A673 (cell line): ENCODE measurements at regions not wholly inside any gene's neighbourhood (a gene's known extent, or its start where the extent isn't known, plus 50 kb on each side); places are given as distances from the start of the nearest gene placed in this dataset.

Experiments
- BruUV-seq: library from RNA; stranded (reverse); fragments of 400-500 nt; replicated peaks from 2 replicates; lab custom pipeline; 2021; lab: Mats Ljungman, UMichigan
- CTCF ChIA-PET: fragments of 300-600 bp; sonication (Branson Sonifier 250); formaldehyde crosslinking; loops from one replicate; lab custom pipeline; 2022; ENCODE audit warnings: antibody characterized with exemption; lab: Charles Lee
- POLR2A ChIA-PET: fragments of 300-600 bp; sonication (Branson Sonifier 250); formaldehyde crosslinking; loops from one replicate; lab custom pipeline; 2022; ENCODE audit warnings: antibody characterized with exemption; ENCODE audit not compliant: low non-redundant PET; lab: Charles Lee
- DNase-seq: peaks from one replicate; pipeline ENCODE4 v3.0.0-alpha.2; 2015; ENCODE audit warnings: low spot score
- H3K27ac ChIP-seq: fragments of 200-600 bp; sonication (generic); 2 replicates; pipeline ENCODE4 v1.5.1; 2016; ENCODE audit warnings: mixed run types, low read depth, mild to moderate bottlenecking, mixed read lengths, antibody characterized with exemption, low read length; ENCODE audit not compliant: poor library complexity, severe bottlenecking
- H3K27me3 ChIP-seq: fragments of 200-600 bp; sonication (generic); replicated peaks from 2 replicates; pipeline ENCODE4 v1.6.1; 2017; ENCODE audit warnings: mixed run types, low read depth, mild to moderate bottlenecking, mixed read lengths, antibody characterized with exemption, low read length; ENCODE audit not compliant: insufficient read depth, poor library complexity
- H3K36me3 ChIP-seq: fragments of 200-600 bp; sonication (generic); 2 replicates; pipeline ENCODE4 v1.6.1; 2016; ENCODE audit warnings: mixed run types, mild to moderate bottlenecking, mixed read lengths, antibody characterized with exemption, low read length; ENCODE audit not compliant: insufficient read depth, poor library complexity, severe bottlenecking
- H3K4me1 ChIP-seq: fragments of 200-600 bp; sonication (generic); 2 replicates; pipeline ENCODE4 v1.6.1; 2017; ENCODE audit warnings: mixed run types, mild to moderate bottlenecking, mixed read lengths, antibody characterized with exemption, low read length; ENCODE audit not compliant: insufficient read depth, poor library complexity, severe bottlenecking
- H3K4me3 ChIP-seq: fragments of 200-600 bp; sonication (generic); 2 replicates; pipeline ENCODE4 v1.5.1; 2016; ENCODE audit warnings: low read depth, mixed run types, mild to moderate bottlenecking, mixed read lengths, low read length; ENCODE audit not compliant: poor library complexity, severe bottlenecking
- H3K9me3 ChIP-seq: fragments of 200-600 bp; sonication (generic); 2 replicates; pipeline ENCODE4 v1.6.1; 2016; ENCODE audit warnings: mixed run types, low read depth, mild to moderate bottlenecking, mixed read lengths, antibody characterized with exemption, low read length; ENCODE audit not compliant: poor library complexity, severe bottlenecking
- EZH2 ChIP-seq: fragments of 200-600 bp; sonication (generic); IDR thresholded peaks from 2 replicates; pipeline ENCODE4 v1.6.1; 2017; ENCODE audit warnings: borderline replicate concordance, low read depth, mild to moderate bottlenecking, mixed read lengths, antibody characterized with exemption, low read length; ENCODE audit not compliant: poor library complexity, severe bottlenecking
- intact Hi-C: fragments of 100-400 bp; cut with micrococcal nuclease; formaldehyde crosslinking; loops from one replicate; pipeline ENCODE4 v1.10.0; 2022; ENCODE audit not compliant: unreplicated experiment
- TF ChIP-seq, protein P1 (sequence below): fragments of 300-800, 200-600 bp; sonication (generic); conservative IDR thresholded peaks from 2 replicates; pipeline ENCODE4 v1.5.1; 2017; ENCODE audit warnings: low read depth, mild to moderate bottlenecking, antibody characterized with exemption, low read length, moderate library complexity, mixed read lengths

- Histone ChIP-seq H3K27me3 (no peaks in the 10 kb centered on the region), H3K4me1 (no peaks in the 10 kb centered on the region), H3K36me3 (no peaks in the 10 kb centered on the region), H3K4me3 (no peak overlapping the region), H3K27ac (no peak overlapping the region), H3K9me3 (no peaks in the 10 kb centered on the region)
- BruUV-seq = no TSS peak
- ChIA-PET CTCF (interaction anchor here (0.6 kb wide), 1 partner anchor 402 kb away, joined by 7 read pairs; no protein-coding TSS in a partner anchor), POLR2A (no interaction called here)
- intact Hi-C loops = no loop called here
- no peak for DNase-seq
- TF ChIP-seq, protein P1, sequence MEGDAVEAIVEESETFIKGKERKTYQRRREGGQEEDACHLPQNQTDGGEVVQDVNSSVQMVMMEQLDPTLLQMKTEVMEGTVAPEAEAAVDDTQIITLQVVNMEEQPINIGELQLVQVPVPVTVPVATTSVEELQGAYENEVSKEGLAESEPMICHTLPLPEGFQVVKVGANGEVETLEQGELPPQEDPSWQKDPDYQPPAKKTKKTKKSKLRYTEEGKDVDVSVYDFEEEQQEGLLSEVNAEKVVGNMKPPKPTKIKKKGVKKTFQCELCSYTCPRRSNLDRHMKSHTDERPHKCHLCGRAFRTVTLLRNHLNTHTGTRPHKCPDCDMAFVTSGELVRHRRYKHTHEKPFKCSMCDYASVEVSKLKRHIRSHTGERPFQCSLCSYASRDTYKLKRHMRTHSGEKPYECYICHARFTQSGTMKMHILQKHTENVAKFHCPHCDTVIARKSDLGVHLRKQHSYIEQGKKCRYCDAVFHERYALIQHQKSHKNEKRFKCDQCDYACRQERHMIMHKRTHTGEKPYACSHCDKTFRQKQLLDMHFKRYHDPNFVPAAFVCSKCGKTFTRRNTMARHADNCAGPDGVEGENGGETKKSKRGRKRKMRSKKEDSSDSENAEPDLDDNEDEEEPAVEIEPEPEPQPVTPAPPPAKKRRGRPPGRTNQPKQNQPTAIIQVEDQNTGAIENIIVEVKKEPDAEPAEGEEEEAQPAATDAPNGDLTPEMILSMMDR = no peak
- no peak for TF ChIP-seq EZH2
Measured at GRCh38 chr15:47824147-47824546, 106.8 kb downstream of the SEMA6D start.

GRCh38 chr15:47829667-47830066 is 112.4 kb downstream of the SEMA6D start:
- ChIA-PET POLR2A (no interaction called here), CTCF (no interaction called here)
- H3K4me1 ChIP-seq = no peaks in the 10 kb centered on the region
- H3K27ac ChIP-seq = no peak overlapping the region
- intact Hi-C loops = no loop called here
- TF ChIP-seq, protein P1 = no peak
- TF ChIP-seq EZH2 = no peak
- no peaks in the 10 kb centered on the region for H3K9me3 ChIP-seq
- no peaks in the 10 kb centered on the region for H3K27me3 ChIP-seq
- no peaks in the 10 kb centered on the region for H3K36me3 ChIP-seq
- no peak overlapping the region for H3K4me3 ChIP-seq
- no TSS peak for BruUV-seq
- no peak for DNase-seq

DNA sequence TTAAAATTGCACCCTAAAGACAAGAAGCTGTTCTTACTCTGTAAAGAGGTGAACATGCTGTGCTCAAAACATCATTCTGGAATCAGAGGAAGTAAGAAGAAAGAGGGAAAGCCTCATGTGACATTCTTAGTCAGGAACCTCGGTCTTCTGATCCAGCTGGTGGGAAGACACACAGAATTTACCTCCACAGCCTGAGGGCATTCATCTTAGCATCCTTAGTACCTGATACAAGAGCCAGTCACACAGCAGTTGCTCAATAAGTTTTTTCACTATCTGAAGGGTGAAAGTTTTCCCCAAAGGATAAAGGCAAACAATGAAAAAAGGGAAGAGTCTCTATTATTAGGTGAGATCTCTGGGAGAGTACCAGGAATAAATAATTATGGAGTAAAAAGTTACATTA is 116.8 kb downstream of the SEMA6D start:
- CTCF ChIA-PET = no interaction called here
- POLR2A ChIA-PET = no interaction called here
- Histone ChIP-seq H3K36me3 (no peaks in the 10 kb centered on the region), H3K4me3 (no peak overlapping the region), H3K9me3 (no peaks in the 10 kb centered on the region), H3K27me3 (no peaks in the 10 kb centered on the region), H3K27ac (no peak overlapping the region), H3K4me1 (no peaks in the 10 kb centered on the region)
- intact Hi-C loops = no loop called here
- no peak for TF ChIP-seq EZH2
- TF ChIP-seq, protein P1 = no peak
- no TSS peak for BruUV-seq
- no peak for DNase-seq
